Heart left ventricle (tissue), 16 donors: ENCODE measurements at regions not wholly inside any gene's neighbourhood (a gene's known extent, or its start where the extent isn't known, plus 50 kb on each side); places are given as distances from the start of the nearest gene placed in this dataset.

ENCODE experiments used
- ATAC-seq, 4 donors: fragments of 200-7000 bp; cut with Tn5 transposase; one replicate each; pipeline ENCODE4 v1.9.1; 2020 to 2022; ENCODE audit warnings: moderate library complexity in 4 of 4, mild to moderate bottlenecking in 3 of 4, moderate number of reproducible peaks in 1 of 4
- DNase-seq, 5 donors: peaks; one replicate each; pipeline ENCODE4 v3.0.0-alpha.2; 2020
- H3K27ac ChIP-seq, 12 donors: fragments of 200-600 bp; sonication (generic) in 4 of 12; one replicate each; pipeline versions ENCODE4 v1.5.0 to v1.8.0; 2016 to 2022; ENCODE audit warnings: mild to moderate bottlenecking in 2 of 12
- H3K27me3 ChIP-seq, 9 donors: fragments of 200-600 bp; sonication (generic) in 2 of 9; one replicate each; pipeline versions ENCODE4 v1.5.1 to v1.8.0; 2016 to 2022; ENCODE audit warnings: mild to moderate bottlenecking in 3 of 9
- H3K36me3 ChIP-seq, 9 donors: fragments of 200-600 bp; sonication (generic) in 2 of 9; one replicate each; pipeline versions ENCODE4 v1.5.0 to v1.8.0; 2018 to 2022; ENCODE audit warnings: mild to moderate bottlenecking in 2 of 9
- H3K4me1 ChIP-seq, 12 donors: fragments of 200-600 bp; sonication (generic) in 4 of 12; one replicate each; pipeline versions ENCODE4 v1.5.0 to v1.8.0; 2016 to 2022; ENCODE audit warnings: mild to moderate bottlenecking in 3 of 12
- H3K4me3 ChIP-seq, 12 donors: fragments of 200-600 bp; sonication (generic) in 4 of 12; one replicate each; pipeline versions ENCODE4 v1.5.0 to v1.8.0; 2017 to 2022; ENCODE audit warnings: mild to moderate bottlenecking in 9 of 12, moderate library complexity in 4 of 12
- H3K9me3 ChIP-seq, 12 donors: fragments of 200-600 bp; sonication (generic) in 4 of 12; one replicate each; pipeline versions ENCODE4 v1.5.0 to v1.8.0; 2016 to 2022; ENCODE audit warnings: mild to moderate bottlenecking in 1 of 12
- POLR2A ChIP-seq, 2 donors: fragments of 450-650 bp; IDR thresholded peaks; one replicate each; pipeline ENCODE4 v1.6.1; 2017; ENCODE audit warnings: antibody characterized with exemption in 2 of 2, mild to moderate bottlenecking in 2 of 2, moderate library complexity in 2 of 2
- WGBS, 4 donors: extraction: QIAGEN DNeasy Blood & Tissue Kit in 2 of 4; methylation state at CpG; one replicate each; pipeline versions ENCODE4 v1.1.5 to v1.1.7; 2013 to 2018; 5-methylcytosine and 5-hydroxymethylcytosine counted together
- intact Hi-C, 10 donors: fragments of 100-400 bp; cut with DNase I; formaldehyde crosslinking; loops; one replicate each; pipeline versions ENCODE4 v1.11.1 to v1.14.2; 2022
- TF ChIP-seq, protein P1 (sequence below), 12 donors: fragments of 200-600 bp; sonication (generic) in 4 of 12; IDR thresholded peaks; one replicate each; pipeline versions ENCODE4 v1.5.0 to v1.8.0; 2018 to 2022; ENCODE audit warnings: antibody characterized with exemption in 12 of 12, mild to moderate bottlenecking in 5 of 12
- donor health status: ischemic (EF 13 %, LVEDD 7.1; RV severe dilation, severe dysfunction).
- donor health status: healthy with polysubstance abuse.
- donor health status: DM: no; HTN: yes; CAD: no.
- donor health status: DM: no; HTN: no; CAD: no.
- donor health status: ischemic (EF 25% LVEDD 6.9; RV normal size, moderate dysfunction).
- donor health status: ischemic (EF 25% LVEDD 5.7; RV mildly dilated, moderate dysfunction).
- donor health status: healthy.
- donor health status: DM: yes; HTN: yes; CAD: no.
- donor health status: ischemic (EF 35%, LVEDD 5.7; RV mildly dilated, moderate dysfunction).
- donor health status: nonischemic (EF 11% LVEDD 7.7; RV severe dilation, severe dysfunction).
- donor health status: DM: yes; HTN: yes; CAD: no.
- donor health status: PGD.
- donor health status: ischemic (EF 29% LVEDD 5.4; RV normal size, mild dysfunction).
- donor health status: nonischemic (EF 23%, LVEDD 6.1; RV moderate dilation, normal function).

- DNase-seq, result peak in 3 of 5 donors; percentile 7 to 18 (median 8)
- Histone ChIP-seq H3K27me3 (peaks cover 0 to 3% (median 0%) of the 10 kb centered on the region in 9 donors), H3K36me3 (no peaks in the 10 kb centered on the region), H3K9me3 (peaks cover 0 to 9% (median under 1%) of the 10 kb centered on the region in 12 donors), H3K4me3 (no peak overlapping the region), H3K27ac (no peak overlapping the region), H3K4me1 (no peaks in the 10 kb centered on the region)
- intact Hi-C loops, result no loop called here
- TF ChIP-seq, protein P1, sequence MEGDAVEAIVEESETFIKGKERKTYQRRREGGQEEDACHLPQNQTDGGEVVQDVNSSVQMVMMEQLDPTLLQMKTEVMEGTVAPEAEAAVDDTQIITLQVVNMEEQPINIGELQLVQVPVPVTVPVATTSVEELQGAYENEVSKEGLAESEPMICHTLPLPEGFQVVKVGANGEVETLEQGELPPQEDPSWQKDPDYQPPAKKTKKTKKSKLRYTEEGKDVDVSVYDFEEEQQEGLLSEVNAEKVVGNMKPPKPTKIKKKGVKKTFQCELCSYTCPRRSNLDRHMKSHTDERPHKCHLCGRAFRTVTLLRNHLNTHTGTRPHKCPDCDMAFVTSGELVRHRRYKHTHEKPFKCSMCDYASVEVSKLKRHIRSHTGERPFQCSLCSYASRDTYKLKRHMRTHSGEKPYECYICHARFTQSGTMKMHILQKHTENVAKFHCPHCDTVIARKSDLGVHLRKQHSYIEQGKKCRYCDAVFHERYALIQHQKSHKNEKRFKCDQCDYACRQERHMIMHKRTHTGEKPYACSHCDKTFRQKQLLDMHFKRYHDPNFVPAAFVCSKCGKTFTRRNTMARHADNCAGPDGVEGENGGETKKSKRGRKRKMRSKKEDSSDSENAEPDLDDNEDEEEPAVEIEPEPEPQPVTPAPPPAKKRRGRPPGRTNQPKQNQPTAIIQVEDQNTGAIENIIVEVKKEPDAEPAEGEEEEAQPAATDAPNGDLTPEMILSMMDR (IDR thresholded peaks at IDR 0.05), result no peak
- no peak for TF ChIP-seq POLR2A (IDR thresholded peaks at IDR 0.05)
- WGBS, 4 donors, result 73 to 85% (median 77%) methylated on average over 6 of the region's 6 CpGs
- no peak for ATAC-seq
Measured at GRCh38 chr22:44383064-44383575, 70.4 kb upstream of the SHISAL1 start.

DNA sequence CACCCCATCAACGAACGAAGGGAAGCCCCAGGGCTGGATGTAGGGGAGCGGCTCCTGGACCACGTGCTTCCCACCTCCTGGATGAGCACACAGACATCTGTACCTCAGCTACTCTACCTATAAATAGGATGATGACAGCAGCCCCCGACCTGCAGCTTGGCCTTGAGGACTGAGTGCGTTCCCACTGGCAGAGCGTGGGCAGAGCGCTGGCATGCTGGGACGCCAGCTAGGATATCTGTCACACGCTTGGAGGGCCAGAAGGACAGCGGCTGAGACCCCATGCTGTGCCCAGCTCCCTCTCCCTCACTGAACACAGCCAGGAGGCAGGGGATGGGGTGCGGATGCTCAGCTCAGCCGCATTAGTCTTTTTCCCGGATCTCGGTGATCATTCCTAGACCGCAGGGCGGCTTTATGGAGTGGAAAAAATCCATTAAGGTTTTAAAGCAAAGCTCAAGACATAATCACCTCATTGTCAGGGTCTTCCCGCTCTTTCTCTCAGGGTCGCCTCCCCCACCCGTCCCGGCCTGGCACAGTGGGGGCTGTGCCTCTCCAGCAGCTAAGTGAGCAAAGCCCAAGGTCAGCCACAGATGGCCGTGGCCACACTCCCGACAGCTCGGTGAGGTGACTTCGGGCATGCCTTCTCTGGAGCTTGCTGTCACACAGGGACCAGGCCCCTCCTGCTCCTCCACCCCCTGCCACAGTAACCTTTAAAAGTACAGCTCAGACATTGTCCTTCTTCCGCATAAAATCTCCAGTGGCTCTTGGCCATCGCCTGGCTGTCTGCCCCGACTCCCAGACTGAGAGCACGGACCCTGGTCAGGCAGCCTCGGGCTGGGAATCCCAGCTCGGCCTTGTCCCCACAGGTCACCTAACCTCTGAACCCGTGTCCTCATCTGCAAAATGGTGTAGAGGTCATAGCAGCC is 69.6 kb upstream of the SHISAL1 start:
- peak; percentile 41 to 69 (median 60) for ATAC-seq
- 73 to 86% (median 83%) methylated on average over 24 to 32 of the region's 32 CpGs for WGBS, 4 donors

GRCh38 chr22:44381761-44382115 is 69.0 kb upstream of the SHISAL1 start:
- H3K27me3 ChIP-seq, result peaks cover 0 to 3% (median 0%) of the 10 kb centered on the region in 9 donors
- no peak overlapping the region for H3K4me3 ChIP-seq
- intact Hi-C loops, result no loop called here
- peaks cover 0 to 23% (median 5%) of the 10 kb centered on the region in 12 donors for H3K9me3 ChIP-seq
- no peak overlapping the region for H3K27ac ChIP-seq
- no peaks in the 10 kb centered on the region for H3K36me3 ChIP-seq
- ATAC-seq, result peak in 1 of 4 donors; percentile 11
- 65 to 93% (median 81%) methylated on average over 3 of the region's 3 CpGs for WGBS, 4 donors
- TF ChIP-seq, protein P1 (IDR thresholded peaks at IDR 0.05), result no peak
- TF ChIP-seq POLR2A (IDR thresholded peaks at IDR 0.05), result no peak
- no peaks in the 10 kb centered on the region for H3K4me1 ChIP-seq
- DNase-seq, result peak in 1 of 5 donors; percentile 45

More for the DNA sequence above, 69.6 kb upstream of the SHISAL1 start:
- Histone ChIP-seq H3K4me1 (no peaks in the 10 kb centered on the region), H3K4me3 (no peak overlapping the region), H3K27ac (no peak overlapping the region), H3K9me3 (peaks cover 0 to 17% (median 4%) of the 10 kb centered on the region in 12 donors), H3K27me3 (peaks cover 0 to 3% (median 0%) of the 10 kb centered on the region in 9 donors), H3K36me3 (no peaks in the 10 kb centered on the region)
- DNase-seq, result peak in 3 of 5 donors; percentile 26 to 55 (median 36)
- intact Hi-C loops, result no loop called here
- TF ChIP-seq, protein P1 (IDR thresholded peaks at IDR 0.05), result no peak
- TF ChIP-seq POLR2A (IDR thresholded peaks at IDR 0.05), result no peak

DNA sequence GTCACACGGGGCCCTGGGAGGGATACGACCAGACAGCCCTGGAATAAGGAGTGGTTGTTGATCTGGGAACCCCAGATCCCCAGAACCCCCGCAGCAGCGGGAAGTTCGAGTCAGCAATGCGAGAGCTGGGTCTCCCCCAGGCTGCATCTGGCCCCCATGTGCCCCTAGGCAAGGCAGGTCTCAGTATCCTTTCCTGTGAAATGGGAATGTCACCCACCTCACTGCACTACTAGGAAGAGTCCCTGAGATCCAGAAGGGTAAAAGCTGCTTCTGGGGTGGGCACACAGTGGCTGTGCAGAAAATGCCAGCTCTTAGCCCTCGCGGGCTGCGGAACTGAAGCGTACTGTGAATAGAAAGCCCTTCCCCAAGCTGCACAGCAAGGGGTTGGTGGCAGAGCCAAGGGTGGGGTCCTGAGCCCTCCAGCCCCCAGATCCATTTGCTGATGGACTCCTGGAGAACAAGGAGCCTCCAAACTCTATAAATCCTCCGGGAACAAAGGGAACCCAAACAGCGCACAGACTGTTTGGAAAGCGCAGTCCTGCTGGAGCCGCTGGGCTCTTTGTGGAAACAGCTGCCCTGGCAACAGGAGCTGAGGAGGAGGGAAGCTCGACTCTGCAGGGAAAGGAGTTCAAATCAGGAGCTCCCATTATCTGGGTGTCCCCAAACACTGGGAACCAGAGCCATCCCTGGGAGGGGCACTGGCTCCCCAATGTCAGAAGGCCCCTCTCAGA is 68.2 kb upstream of the SHISAL1 start:
- H3K27ac ChIP-seq, result no peak overlapping the region
- peaks cover 0 to 29% (median 5%) of the 10 kb centered on the region in 12 donors for H3K9me3 ChIP-seq
- no peak for ATAC-seq
- H3K4me1 ChIP-seq, result no peaks in the 10 kb centered on the region
- 71 to 80% (median 71%) methylated on average over 15 of the region's 15 CpGs for WGBS, 4 donors
- DNase-seq, result peak in 2 of 5 donors; percentile 7 to 33
- H3K4me3 ChIP-seq, result no peak overlapping the region
- no peaks in the 10 kb centered on the region for H3K36me3 ChIP-seq
- no peak for TF ChIP-seq POLR2A (IDR thresholded peaks at IDR 0.05)
- intact Hi-C loops, result no loop called here
- peaks cover 0 to 3% (median 0%) of the 10 kb centered on the region in 9 donors for H3K27me3 ChIP-seq
